HG03432 (cell line): ENCODE measurements at regions not wholly inside any gene's neighbourhood (a gene's known extent, or its start where the extent isn't known, plus 50 kb on each side); places are given as distances from the start of the nearest gene placed in this dataset.
A peak's percentile ranks its signal among the peaks of the same experiment; 100 is the strongest.
"Not testable (repeated sequence)": the region's sequence is repeated elsewhere in the genome, so short reads cannot be mapped to it uniquely, and the experiment has no call there.

Experiments
- ATAC-seq: cut with Tn5 transposase; IDR thresholded peaks from one replicate; pipeline ENCODE4 v1.9.1; 2021; ENCODE audit warnings: mild to moderate bottlenecking, moderate library complexity; ENCODE audit not compliant: unreplicated experiment

DNA sequence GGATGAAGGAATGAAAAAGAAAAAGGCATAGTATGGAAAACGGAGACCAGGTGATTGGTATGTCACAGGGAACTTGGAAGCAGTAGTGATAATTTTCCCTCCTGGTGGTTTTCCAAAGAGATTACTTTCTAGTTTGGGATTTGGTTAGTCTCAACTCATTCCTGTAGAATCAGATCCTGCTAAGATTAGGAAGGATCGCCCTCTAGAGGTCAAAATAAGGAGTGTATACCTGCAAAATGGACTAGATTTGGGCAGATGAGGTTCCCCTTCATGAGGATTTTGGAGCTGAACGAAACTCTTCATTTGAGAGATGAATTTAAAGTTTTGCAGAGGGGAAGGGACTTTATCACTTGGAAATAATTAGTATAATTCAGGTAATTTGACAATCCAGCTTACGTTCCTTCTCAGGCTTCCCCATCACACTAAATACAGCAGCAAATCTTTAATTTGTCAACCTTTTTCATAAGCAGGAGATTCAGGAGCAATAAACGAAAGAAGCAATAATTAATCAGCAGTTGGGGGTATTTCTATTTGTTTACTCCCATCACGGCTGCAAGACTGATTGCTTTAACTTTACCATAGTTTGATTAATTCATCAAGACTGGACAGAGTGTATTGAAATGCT lies 65.2 kb downstream of the CCDC195 start:
- ATAC-seq: peak; percentile 77

DNA sequence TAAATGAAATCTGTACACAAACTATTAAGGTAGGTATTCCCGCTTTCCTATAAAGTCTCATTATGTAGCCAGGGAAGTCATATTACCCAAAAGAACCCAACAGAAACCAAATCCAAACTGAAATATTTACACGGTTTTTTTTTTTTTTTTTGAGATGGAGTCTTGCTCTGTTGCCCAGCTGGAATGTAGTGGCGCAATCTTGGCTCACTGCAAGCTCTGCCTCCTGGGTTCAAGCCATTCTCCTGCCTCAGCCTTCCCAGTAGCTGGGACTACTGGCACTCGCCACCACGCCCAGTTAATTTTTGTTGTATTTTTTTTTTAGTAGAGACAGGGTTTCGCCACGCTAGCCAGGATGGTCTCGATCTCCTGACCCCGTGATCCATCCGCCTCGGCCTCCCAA lies 62.5 kb upstream of the CUL3 start:
- ATAC-seq: not testable (repeated sequence)

DNA sequence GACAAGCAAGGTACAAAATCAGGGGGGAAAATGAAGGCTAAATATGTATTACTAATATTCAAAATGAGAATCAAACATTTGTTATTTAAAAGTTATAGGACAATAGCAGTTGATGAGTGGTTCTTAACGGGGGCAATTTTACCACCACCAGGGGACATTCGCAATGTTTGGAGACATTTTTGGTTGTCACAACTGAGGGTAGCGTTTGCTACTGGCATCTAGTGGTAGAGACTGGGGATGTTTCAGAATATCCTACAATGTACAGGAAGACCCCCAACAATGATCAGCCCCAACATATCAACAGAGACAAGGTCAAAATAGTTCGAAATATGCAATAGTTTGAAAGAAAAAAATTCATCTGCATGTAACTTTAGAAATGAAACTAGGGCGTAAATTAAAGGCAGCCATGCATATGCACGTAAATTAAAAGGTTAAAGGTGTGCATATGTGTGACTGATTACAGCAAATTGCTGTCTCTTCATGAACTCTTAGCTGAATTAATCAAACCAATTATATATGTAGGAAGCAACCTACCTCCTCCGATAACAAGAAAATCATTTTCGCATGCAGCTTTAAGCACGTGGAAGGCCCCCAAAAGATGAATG lies 61.2 kb upstream of the CUL3 start:
- ATAC-seq: peak; percentile 56

DNA sequence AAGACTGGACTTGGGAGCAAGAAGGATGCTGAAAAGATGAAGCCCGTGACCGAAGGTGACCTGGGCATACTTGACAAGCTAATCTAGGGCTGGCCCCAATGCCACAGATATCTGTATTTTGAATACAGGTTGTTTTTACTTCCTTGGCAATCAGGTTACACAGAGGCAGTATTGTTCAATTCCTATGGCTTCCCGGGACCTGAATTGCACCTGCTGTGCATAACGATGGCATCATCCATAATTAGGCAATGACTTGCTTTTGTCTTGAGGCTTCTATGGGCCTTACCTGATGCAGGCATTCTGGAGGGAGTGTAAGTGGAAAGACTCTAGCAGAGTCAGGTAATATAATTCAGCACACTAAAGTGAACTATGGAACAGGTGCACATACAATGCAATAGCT lies 60.6 kb upstream of the CUL3 start:
- peak; percentile 17 for ATAC-seq

DNA sequence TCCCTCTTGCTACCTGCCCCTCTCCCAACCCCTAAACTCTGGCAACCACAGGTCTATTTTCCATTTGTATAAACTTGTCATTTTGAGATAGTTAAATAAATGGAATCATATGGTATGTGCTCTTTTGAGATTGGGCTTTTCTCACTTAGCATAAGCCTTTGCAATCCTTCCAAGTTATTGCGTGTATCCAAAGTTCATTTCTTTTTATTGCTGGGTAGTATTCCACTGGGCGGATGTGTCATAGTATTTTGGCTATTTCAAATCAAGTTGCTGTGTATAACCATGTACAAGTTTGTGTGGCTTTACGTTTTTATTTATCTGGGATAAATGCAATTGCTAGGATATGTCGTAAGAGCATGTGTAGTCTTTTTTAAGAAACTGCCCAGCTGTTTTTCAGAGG lies 55.5 kb upstream of the CUL3 start:
- ATAC-seq: no peak

DNA sequence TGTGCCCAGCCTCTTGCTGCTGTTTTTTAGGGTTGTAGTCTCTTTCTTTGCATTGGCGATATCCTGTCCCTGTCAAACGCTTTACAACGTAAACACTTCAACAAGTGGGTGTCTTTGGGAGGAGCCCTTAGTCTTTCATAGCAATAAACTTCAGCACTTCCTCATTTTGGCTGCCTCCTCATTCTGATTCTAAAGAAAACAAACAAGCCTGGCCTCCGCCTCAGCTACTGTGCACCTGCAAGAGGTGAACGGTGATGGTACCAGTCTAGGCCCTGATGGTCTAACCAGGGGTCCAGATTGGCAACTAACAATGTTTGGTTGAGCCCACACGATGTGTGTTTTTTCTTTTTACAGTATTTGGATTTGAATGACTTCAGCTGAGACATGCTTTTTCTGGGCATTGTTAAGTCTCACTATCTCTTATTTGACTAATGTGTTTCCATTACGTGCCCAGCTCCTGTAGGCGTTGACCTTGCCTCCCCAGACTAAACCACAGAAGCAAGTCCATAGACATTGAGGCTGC lies 53.2 kb upstream of the CUL3 start:
- peak; percentile 96 for ATAC-seq
